AG04449 (cell line): ENCODE measurements at regions not wholly inside any gene's neighbourhood (a gene's known extent, or its start where the extent isn't known, plus 50 kb on each side); places are given as distances from the start of the nearest gene placed in this dataset.
"Not testable (repeated sequence)": the region's sequence is repeated elsewhere in the genome, so short reads cannot be mapped to it uniquely, and the experiment has no call there.

Source experiments
- CTCF ChIA-PET: fragments of 350-600 bp; formaldehyde crosslinking; extraction: SDS; loops from one replicate; lab custom pipeline; 2021; ENCODE audit warnings: antibody characterized with exemption; lab: Yijun Ruan, JAX
- POLR2A ChIA-PET: fragments of 400-600, 350-600 bp; formaldehyde crosslinking; extraction: SDS; loops from one replicate; lab custom pipeline; 2020; ENCODE audit warnings: antibody characterized with exemption, inconsistent platforms; lab: Yijun Ruan, JAX
- DNase-seq: peaks from one replicate; pipeline ENCODE4 v3.0.0-alpha.2; 2010; ENCODE audit warnings: low read depth, low spot score
- H3K4me3 ChIP-seq: 2 replicates; pipeline ENCODE4 v1.5.1; 2011; ENCODE audit warnings: low read depth, mild to moderate bottlenecking, control low read depth, low read length
- TF ChIP-seq, protein P1 (sequence below): IDR thresholded peaks from one replicate; pipeline ENCODE4 v1.5.1; 2011; ENCODE audit warnings: mild to moderate bottlenecking, moderate library complexity, low read length, control low read depth, inconsistent platforms; ENCODE audit not compliant: insufficient read depth; ENCODE audit errors: missing control alignments

DNA sequence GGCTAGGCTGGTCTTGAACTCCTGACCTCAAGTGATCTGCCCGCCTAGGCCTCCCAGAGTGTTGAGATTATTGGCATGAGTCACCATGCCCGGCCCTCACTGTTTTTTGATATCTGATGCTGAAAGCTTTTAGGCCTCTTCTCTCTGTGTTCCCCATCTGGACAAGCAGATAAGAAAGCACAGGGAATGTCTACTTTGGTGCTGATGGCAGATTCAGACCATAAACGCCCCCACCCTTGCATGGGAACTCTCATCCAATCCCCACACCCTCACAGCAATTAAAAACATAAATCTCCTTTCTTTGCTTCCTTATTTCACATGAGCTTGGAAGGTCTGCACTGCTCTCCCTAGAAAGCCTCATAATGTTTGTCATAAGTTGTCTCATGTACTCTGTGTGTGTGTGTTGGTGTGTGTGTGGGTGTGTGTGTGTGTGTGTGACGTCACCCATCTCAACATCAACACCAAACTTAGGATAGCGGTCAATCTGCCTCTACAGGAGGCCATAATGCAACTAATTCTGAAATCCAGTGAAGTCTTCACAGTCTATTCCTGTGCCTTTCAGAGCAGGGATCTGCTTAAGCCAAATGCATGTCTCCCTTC, 335.6 kb upstream of the USP9Y start:
- H3K4me3 ChIP-seq = no peak overlapping the region
- TF ChIP-seq, protein P1, sequence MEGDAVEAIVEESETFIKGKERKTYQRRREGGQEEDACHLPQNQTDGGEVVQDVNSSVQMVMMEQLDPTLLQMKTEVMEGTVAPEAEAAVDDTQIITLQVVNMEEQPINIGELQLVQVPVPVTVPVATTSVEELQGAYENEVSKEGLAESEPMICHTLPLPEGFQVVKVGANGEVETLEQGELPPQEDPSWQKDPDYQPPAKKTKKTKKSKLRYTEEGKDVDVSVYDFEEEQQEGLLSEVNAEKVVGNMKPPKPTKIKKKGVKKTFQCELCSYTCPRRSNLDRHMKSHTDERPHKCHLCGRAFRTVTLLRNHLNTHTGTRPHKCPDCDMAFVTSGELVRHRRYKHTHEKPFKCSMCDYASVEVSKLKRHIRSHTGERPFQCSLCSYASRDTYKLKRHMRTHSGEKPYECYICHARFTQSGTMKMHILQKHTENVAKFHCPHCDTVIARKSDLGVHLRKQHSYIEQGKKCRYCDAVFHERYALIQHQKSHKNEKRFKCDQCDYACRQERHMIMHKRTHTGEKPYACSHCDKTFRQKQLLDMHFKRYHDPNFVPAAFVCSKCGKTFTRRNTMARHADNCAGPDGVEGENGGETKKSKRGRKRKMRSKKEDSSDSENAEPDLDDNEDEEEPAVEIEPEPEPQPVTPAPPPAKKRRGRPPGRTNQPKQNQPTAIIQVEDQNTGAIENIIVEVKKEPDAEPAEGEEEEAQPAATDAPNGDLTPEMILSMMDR = no peak
- CTCF ChIA-PET = no interaction called here
- POLR2A ChIA-PET = no interaction called here
- DNase-seq = no peak

DNA sequence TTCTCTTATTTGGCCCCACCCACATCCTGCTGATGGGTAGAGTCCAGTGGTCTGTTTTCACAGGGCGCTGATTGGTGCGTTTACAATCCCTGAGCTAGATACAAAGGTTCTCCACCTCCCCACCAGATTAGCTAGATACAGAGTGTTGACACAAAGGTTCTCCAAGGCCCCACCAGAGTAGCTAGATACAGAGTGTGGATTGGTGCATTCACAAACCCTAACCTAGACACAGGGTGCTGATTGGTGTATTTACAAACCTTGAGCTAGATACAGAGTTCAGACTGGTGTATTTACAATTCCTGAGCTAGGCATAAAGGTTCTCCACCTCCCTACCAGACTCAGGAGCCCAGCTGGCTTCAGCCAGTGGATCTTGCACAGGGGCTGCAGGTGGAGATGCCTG, 326.4 kb upstream of the USP9Y start:
- POLR2A ChIA-PET, DNase-seq, CTCF ChIA-PET, H3K4me3 ChIP-seq: not testable (repeated sequence)

DNA sequence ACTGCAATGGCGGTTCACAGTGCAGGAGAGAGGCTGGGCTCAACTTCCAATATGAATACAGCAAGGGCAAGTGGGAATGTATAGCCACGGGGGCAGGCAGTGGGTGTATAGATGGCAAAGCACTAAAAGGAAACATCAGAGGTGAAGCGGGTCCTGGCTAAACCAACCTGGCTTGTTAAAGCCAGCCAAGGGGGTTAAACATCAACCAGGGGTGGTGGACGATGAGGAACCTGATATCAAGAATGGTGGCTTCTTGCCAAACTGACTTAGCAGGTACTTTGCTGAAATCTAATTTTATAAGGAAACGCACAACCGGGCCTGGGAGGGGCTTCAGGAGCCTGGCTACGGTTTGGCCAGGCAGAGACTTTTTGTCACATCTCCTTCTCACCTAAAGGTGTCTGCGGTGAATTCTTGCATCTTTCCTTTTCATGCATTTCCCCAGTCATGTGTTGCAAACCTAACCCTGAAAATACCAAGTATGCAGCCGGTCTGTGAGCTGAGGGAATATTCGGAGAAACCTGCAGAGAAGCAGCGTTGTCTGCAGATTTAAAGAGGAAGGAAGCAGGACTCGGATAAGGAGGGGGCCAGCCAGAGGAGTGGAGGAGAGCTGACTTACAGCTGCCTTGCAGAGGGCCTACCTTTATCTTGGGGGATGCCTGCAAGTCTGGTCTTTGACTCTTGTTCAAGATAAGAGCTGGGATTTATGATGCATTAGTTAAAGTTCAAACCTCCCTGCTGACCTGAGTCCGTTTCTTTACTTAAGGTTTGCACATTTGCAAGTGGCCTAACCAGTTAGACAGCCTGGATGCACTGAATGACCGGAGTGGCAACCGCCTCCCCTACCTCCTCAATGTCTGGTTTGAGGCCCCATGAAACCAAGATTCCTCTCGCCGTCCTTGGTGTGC, 309.1 kb upstream of the USP9Y start:
- DNase-seq, CTCF ChIA-PET, H3K4me3 ChIP-seq, POLR2A ChIA-PET: not testable (repeated sequence)

DNA sequence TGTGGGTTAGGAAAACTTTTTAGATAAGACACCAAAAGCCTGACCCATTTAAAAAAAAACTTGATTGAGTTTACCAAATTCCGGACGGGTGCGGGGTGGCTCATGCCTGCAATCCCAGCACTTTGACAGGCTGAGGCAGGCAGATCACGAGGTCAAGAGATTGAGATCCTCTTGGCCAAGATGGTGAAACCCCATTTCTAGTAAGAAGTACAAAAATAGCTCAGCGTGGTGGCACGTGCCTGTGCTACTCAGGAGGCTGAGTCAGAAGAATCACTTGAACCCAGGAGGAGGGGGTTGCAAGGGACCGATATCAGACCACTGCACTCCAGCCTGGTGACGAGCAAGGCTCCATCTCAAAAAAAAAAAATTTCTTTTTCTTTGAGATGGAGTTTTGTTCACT, 307.8 kb upstream of the USP9Y start:
- no peak overlapping the region for H3K4me3 ChIP-seq
- CTCF ChIA-PET = no interaction called here
- TF ChIP-seq, protein P1 = no peak
- POLR2A ChIA-PET = no interaction called here
- no peak for DNase-seq

DNA sequence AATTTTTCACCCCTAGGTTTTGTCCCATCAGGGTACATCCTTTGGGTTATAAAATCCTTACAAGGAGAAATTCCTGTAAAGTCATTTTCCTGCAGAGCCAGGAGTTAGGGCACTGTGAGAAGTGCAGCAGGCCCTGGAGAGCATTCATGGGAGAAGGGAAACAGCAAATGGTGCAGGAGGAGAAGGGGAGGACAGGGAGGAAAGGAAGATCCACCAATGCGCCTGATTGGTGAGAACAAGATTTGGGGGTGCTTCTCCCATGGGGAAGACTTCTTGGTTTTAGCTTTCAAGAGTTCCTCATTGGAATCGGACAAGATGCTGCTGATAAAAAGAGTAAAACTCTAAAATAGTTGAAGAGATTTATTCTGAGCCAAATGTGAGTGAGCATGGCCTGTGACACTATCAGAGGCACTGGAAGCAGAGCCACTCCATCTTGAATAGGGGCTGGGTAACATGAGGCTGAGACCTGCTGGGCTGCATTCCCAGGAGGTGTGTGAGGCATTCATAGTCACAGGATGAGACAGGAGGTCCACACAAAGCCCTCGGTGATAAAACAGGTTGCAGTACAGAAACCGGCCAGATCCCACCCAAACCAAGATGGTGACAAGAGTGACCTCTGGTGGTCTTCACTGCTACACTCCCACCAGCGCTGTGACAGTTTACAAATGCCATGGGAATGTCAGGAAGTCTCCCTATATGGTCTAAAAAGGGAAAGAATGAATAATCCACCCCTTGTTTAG, 305.5 kb upstream of the USP9Y start:
- POLR2A ChIA-PET, H3K4me3 ChIP-seq, DNase-seq, CTCF ChIA-PET: not testable (repeated sequence)

DNA sequence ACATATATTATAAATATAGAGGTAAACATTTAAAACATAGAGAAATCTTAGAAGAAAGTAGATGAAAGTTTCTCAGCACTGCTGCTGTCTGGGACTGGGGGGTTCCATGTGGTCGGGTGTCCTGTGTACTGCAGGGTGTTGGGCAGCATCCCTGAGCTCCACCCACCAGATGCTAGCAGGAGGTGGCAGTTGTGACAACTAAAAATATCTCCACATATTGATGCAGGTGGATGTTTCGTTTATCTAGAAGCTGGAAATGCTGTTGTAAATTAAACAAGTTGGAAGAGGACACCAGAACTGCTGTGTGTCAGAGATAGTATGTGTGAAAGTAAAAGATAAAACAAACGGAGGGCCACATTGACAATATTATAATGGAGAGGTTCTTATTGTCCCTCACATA, 297.1 kb upstream of the USP9Y start:
- TF ChIP-seq, protein P1 = no peak
- H3K4me3 ChIP-seq = no peak overlapping the region
- DNase-seq = no peak
- POLR2A ChIA-PET = no interaction called here
- CTCF ChIA-PET = no interaction called here

DNA sequence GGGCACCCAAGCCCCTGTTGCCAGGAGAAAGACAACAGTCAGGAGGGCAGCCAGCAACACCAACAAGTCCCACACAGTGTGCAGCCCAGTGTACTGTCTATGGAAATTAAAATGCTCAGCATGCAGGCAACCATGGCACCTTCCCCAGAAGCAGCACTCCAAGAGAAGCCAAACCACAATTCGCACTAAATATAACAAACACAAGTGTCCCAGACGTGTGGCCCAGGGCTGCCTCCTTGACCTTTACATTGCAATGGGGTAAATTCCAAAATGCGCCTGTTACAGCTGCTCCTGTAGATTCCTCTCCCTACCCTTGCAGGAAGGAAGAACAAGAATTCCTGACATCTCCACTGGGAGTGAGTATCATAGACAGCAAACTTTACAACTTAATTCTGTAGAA, 292.8 kb upstream of the USP9Y start:
- ChIA-PET POLR2A (no interaction called here), CTCF (no interaction called here)
- TF ChIP-seq, protein P1 = no peak
- DNase-seq = no peak
- H3K4me3 ChIP-seq = no peak overlapping the region
